ENCODE measurements at regions not wholly inside any gene's neighbourhood (a gene's known extent, or its start where the extent isn't known, plus 50 kb on each side); places are given as distances from the start of the nearest gene placed in this dataset.

GRCh38 chr4:65924843-65925242 lies 254.6 kb upstream of the EPHA5 start:
- Histone ChIP-seq H4K20me1 (ENCODE audit: insufficient read depth, low read length) (no peaks in the 10 kb centered on the region), H2AFZ (ENCODE audit: low read length) (no peak overlapping the region), H3K36me3 (ENCODE audit: insufficient read depth, low read length) (no peaks in the 10 kb centered on the region), H3K9me2 (ENCODE audit: insufficient read depth, low read length) (no peaks in the 10 kb centered on the region), H3K4me1 (ENCODE audit: insufficient read depth, low read length, poor library complexity, severe bottlenecking) (no peaks in the 10 kb centered on the region), H3K27ac (ENCODE audit: low read depth, low read length, poor library complexity, severe bottlenecking) (no peak overlapping the region), H3K79me2 (ENCODE audit: insufficient read depth, low read depth, low read length) (no peaks in the 10 kb centered on the region), H3K4me3 (ENCODE audit: low read depth, low read length, poor library complexity, severe bottlenecking) (no peak overlapping the region), H3K4me2 (ENCODE audit: low read length) (no peak overlapping the region), H3K9me3 (ENCODE audit: low read length) (no peaks in the 10 kb centered on the region; the same call in 1 of the 2 replicates)
- no TSS peak for BruUV-seq (replicated peaks)
- ChIA-PET CTCF (ENCODE audit: unreplicated experiment) (no interaction called here), POLR2A (no interaction called here)
- TF ChIP-seq EZH2phosphoT487 (IDR thresholded peaks at IDR 0.05; ENCODE audit: borderline replicate concordance, low read depth, low read length) (no peak), CTCF (conservative IDR thresholded peaks at IDR 0.05; ENCODE audit: low read length) (no peak)
- intact Hi-C loops (cut with micrococcal nuclease; ENCODE audit: unreplicated experiment) = no loop called here
- no peak for DNase-seq (ENCODE audit: low spot score)

GRCh38 chr4:65923616-65924015 lies 253.3 kb upstream of the EPHA5 start:
- ChIA-PET POLR2A (no interaction called here), CTCF (ENCODE audit: unreplicated experiment) (no interaction called here)
- no peak overlapping the region for H3K27ac ChIP-seq (ENCODE audit: low read depth, low read length, poor library complexity, severe bottlenecking)
- intact Hi-C loops (cut with micrococcal nuclease; ENCODE audit: unreplicated experiment) = no loop called here
- H3K36me3 ChIP-seq (ENCODE audit: insufficient read depth, low read length) = no peaks in the 10 kb centered on the region
- H2AFZ ChIP-seq (ENCODE audit: low read length) = no peak overlapping the region
- no peaks in the 10 kb centered on the region for H4K20me1 ChIP-seq (ENCODE audit: insufficient read depth, low read length)
- H3K9me2 ChIP-seq (ENCODE audit: insufficient read depth, low read length) = no peaks in the 10 kb centered on the region
- H3K4me1 ChIP-seq (ENCODE audit: insufficient read depth, low read length, poor library complexity, severe bottlenecking) = no peaks in the 10 kb centered on the region
- H3K4me3 ChIP-seq (ENCODE audit: low read depth, low read length, poor library complexity, severe bottlenecking) = no peak overlapping the region
- no peak overlapping the region for H3K4me2 ChIP-seq (ENCODE audit: low read length)
- no peak for TF ChIP-seq EZH2phosphoT487 (IDR thresholded peaks at IDR 0.05; ENCODE audit: borderline replicate concordance, low read depth, low read length)
- no TSS peak for BruUV-seq (replicated peaks)
- no peaks in the 10 kb centered on the region; the same call in 1 of the 2 replicates for H3K9me3 ChIP-seq (ENCODE audit: low read length)
- no peak for DNase-seq (ENCODE audit: low spot score)
- no peaks in the 10 kb centered on the region for H3K79me2 ChIP-seq (ENCODE audit: insufficient read depth, low read depth, low read length)

GRCh38 chr4:65921180-65921579 lies 250.9 kb upstream of the EPHA5 start:
- Histone ChIP-seq H3K36me3 (ENCODE audit: insufficient read depth, low read length) (no peaks in the 10 kb centered on the region), H2AFZ (ENCODE audit: low read length) (no peak overlapping the region), H3K9me3 (ENCODE audit: low read length) (no peaks in the 10 kb centered on the region; the same call in 1 of the 2 replicates), H3K4me1 (ENCODE audit: insufficient read depth, low read length, poor library complexity, severe bottlenecking) (no peaks in the 10 kb centered on the region), H3K4me2 (ENCODE audit: low read length) (no peak overlapping the region), H3K79me2 (ENCODE audit: insufficient read depth, low read depth, low read length) (no peaks in the 10 kb centered on the region), H3K27ac (ENCODE audit: low read depth, low read length, poor library complexity, severe bottlenecking) (no peak overlapping the region), H3K4me3 (ENCODE audit: low read depth, low read length, poor library complexity, severe bottlenecking) (no peak overlapping the region), H3K9me2 (ENCODE audit: insufficient read depth, low read length) (no peaks in the 10 kb centered on the region), H4K20me1 (ENCODE audit: insufficient read depth, low read length) (no peaks in the 10 kb centered on the region)
- intact Hi-C loops (cut with micrococcal nuclease; ENCODE audit: unreplicated experiment) = no loop called here
- no peak for DNase-seq (ENCODE audit: low spot score)
- no TSS peak for BruUV-seq (replicated peaks)
- TF ChIP-seq EZH2phosphoT487 (IDR thresholded peaks at IDR 0.05; ENCODE audit: borderline replicate concordance, low read depth, low read length) = no peak
- no peak for TF ChIP-seq CTCF (conservative IDR thresholded peaks at IDR 0.05; ENCODE audit: low read length)
- ChIA-PET POLR2A (no interaction called here), CTCF (ENCODE audit: unreplicated experiment) (no interaction called here)

Measured in OCI-LY7 (cell line).